OCI-LY1 (cell line): ENCODE measurements at regions not wholly inside any gene's neighbourhood (a gene's known extent, or its start where the extent isn't known, plus 50 kb on each side); places are given as distances from the start of the nearest gene placed in this dataset.

Source experiments
- H2AFZ ChIP-seq: fragments of 200-600 bp; sonication (generic), shearing (Covaris generic); 2 replicates; pipeline ENCODE4 v1.6.0; 2014; ENCODE audit warnings: antibody characterized with exemption, mild to moderate bottlenecking, low read length
- H3F3A ChIP-seq: fragments of 200-600 bp; sonication (generic), shearing (Covaris generic); 2 replicates; pipeline ENCODE4 v1.6.0; 2014; ENCODE audit warnings: mild to moderate bottlenecking, antibody characterized with exemption, low read length, moderate library complexity; ENCODE audit not compliant: insufficient read depth
- H3K27ac ChIP-seq: fragments of 200-600 bp; sonication (generic); 2 replicates; pipeline ENCODE4 v1.5.1; 2014; ENCODE audit warnings: low read length, mixed run types, mild to moderate bottlenecking, low read depth; ENCODE audit not compliant: poor library complexity, severe bottlenecking
- H3K27me3 ChIP-seq: fragments of 200-600 bp; sonication (generic); 2 replicates; pipeline ENCODE4 v1.6.0; 2014; ENCODE audit warnings: antibody characterized with exemption, mild to moderate bottlenecking, low read length, moderate library complexity; ENCODE audit not compliant: insufficient read depth
- H3K36me3 ChIP-seq: fragments of 200-600 bp; sonication (generic); 2 replicates; pipeline ENCODE4 v1.6.1; 2014; ENCODE audit warnings: mild to moderate bottlenecking, antibody characterized with exemption, low read length, moderate library complexity, mixed read lengths; ENCODE audit not compliant: insufficient read depth
- H3K4me1 ChIP-seq: fragments of 200-600 bp; sonication (generic); 2 replicates; pipeline ENCODE4 v1.5.1; 2014; ENCODE audit warnings: mild to moderate bottlenecking, low read length, moderate library complexity; ENCODE audit not compliant: insufficient read depth, severe bottlenecking
- H3K4me2 ChIP-seq: fragments of 200-600 bp; sonication (generic), shearing (Covaris generic); 2 replicates; pipeline ENCODE4 v1.6.1; 2014; ENCODE audit warnings: low read length
- H3K4me3 ChIP-seq: fragments of 200-600 bp; sonication (generic); 2 replicates; pipeline ENCODE4 v1.5.1; 2014; ENCODE audit warnings: low read length, low read depth, mild to moderate bottlenecking, mixed read lengths; ENCODE audit not compliant: poor library complexity, severe bottlenecking
- H3K79me2 ChIP-seq: fragments of 200-600 bp; shearing (Covaris generic); 2 replicates; pipeline ENCODE4 v1.6.1; 2016; ENCODE audit warnings: mixed run types, low read length, mixed read lengths; ENCODE audit not compliant: insufficient read depth
- H3K9ac ChIP-seq: fragments of 200-600 bp; sonication (generic), shearing (Covaris generic); 2 replicates; pipeline ENCODE4 v1.6.1; 2014; ENCODE audit warnings: mild to moderate bottlenecking, low read length, mixed read lengths
- H3K9me2 ChIP-seq: fragments of 200-600 bp; sonication (generic), shearing (Covaris generic); 2 replicates; pipeline ENCODE4 v1.6.1; 2014; ENCODE audit warnings: low read depth, mild to moderate bottlenecking, low read length, mixed read lengths
- H3K9me3 ChIP-seq: fragments of 200-600 bp; shearing (Covaris generic); 2 replicates; pipeline ENCODE4 v1.6.1; 2014; ENCODE audit warnings: low read length, mixed read lengths
- H4K20me1 ChIP-seq: fragments of 200-600 bp; sonication (generic), shearing (Covaris generic); 2 replicates; pipeline ENCODE4 v1.6.0; 2016; ENCODE audit warnings: mild to moderate bottlenecking, low read length; ENCODE audit not compliant: insufficient read depth
- EZH2 ChIP-seq: fragments of 200-600 bp; sonication (generic), shearing (Covaris generic); IDR thresholded peaks from 2 replicates; pipeline ENCODE4 v1.8.0; 2017; ENCODE audit warnings: borderline replicate concordance, mixed run types, mild to moderate bottlenecking, antibody characterized with exemption, low read length, moderate library complexity, mixed read lengths
- TF ChIP-seq, protein P1 (sequence below): fragments of 200-600 bp; sonication (generic), shearing (Covaris generic); IDR thresholded peaks from 2 replicates; pipeline ENCODE4 v1.5.1; 2017; ENCODE audit warnings: mild to moderate bottlenecking, antibody characterized with exemption, low read length, moderate library complexity, mixed read lengths

DNA sequence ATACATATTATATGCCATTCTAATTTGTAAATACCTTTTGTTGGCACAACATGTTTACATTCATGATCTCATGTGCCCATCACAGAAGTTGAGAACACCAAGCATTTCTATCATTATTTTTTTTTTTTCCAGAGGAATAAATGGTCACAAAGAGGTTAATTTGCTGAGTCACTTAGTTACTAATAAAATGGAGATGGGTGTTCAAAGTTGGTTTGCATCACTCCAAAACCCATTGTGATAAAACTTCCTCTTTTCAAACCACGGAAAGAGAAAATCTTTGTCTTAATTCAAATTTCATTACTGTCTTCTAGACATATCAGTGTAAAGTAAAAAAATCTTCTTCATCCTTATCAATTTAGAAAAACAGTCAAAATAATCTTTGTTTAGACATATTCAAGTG, 636.8 kb upstream of the CCDC179 start:
- TF ChIP-seq, protein P1, sequence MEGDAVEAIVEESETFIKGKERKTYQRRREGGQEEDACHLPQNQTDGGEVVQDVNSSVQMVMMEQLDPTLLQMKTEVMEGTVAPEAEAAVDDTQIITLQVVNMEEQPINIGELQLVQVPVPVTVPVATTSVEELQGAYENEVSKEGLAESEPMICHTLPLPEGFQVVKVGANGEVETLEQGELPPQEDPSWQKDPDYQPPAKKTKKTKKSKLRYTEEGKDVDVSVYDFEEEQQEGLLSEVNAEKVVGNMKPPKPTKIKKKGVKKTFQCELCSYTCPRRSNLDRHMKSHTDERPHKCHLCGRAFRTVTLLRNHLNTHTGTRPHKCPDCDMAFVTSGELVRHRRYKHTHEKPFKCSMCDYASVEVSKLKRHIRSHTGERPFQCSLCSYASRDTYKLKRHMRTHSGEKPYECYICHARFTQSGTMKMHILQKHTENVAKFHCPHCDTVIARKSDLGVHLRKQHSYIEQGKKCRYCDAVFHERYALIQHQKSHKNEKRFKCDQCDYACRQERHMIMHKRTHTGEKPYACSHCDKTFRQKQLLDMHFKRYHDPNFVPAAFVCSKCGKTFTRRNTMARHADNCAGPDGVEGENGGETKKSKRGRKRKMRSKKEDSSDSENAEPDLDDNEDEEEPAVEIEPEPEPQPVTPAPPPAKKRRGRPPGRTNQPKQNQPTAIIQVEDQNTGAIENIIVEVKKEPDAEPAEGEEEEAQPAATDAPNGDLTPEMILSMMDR = no peak
- TF ChIP-seq EZH2 = no peak
- Histone ChIP-seq H3K9me2 (no peaks in the 10 kb centered on the region), H3K27ac (no peak overlapping the region), H3K9ac (no peak overlapping the region), H4K20me1 (no peaks in the 10 kb centered on the region), H3F3A (no peaks in the 10 kb centered on the region), H3K79me2 (no peaks in the 10 kb centered on the region), H2AFZ (no peak overlapping the region), H3K27me3 (no peaks in the 10 kb centered on the region), H3K4me1 (no peaks in the 10 kb centered on the region), H3K4me2 (no peak overlapping the region), H3K36me3 (no peaks in the 10 kb centered on the region), H3K9me3 (no peaks in the 10 kb centered on the region), H3K4me3 (no peak overlapping the region)

DNA sequence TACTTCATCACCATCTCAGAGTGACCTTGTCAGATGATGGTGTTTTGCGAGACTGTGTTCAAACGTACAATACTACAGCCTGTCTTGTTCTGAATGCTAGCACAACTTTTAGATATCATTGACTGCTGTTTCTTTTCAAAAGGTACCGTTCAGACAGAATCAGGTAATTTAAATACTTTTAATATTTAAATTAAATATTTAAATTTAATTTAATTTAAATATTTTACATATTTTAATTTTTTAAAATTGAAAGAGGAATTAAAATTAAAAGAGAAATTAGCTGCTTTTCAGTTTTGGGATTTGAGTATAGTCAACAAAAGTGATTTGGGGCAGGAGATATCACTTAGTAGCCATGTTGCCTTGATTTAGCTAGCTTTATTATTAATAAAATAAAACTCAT, 642.1 kb upstream of the CCDC179 start:
- TF ChIP-seq, protein P1 = no peak
- no peak for TF ChIP-seq EZH2
- H2AFZ ChIP-seq = no peak overlapping the region
- H3K4me2 ChIP-seq = no peak overlapping the region

DNA sequence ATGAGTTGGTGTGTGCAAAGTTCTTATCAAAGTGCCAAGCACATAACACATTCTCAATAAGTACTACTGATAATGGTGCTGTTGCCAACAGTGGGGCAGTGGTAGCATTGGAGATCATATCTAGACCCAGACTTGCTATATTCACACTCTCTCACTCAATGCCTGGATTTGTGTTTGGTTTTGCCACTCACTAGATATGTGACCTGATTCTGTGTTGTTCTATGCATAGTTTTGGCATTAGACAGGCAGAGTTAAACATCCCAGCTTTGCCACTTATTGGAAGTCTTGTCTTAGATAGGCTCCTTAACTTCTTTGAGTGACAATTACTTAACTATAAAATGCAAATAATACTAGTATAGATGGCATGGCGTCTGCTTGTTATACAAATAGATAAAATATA, 642.6 kb upstream of the CCDC179 start:
- H3K79me2 ChIP-seq = no peaks in the 10 kb centered on the region
- no peaks in the 10 kb centered on the region for H3K4me1 ChIP-seq
- H3K9me3 ChIP-seq = no peaks in the 10 kb centered on the region
- H3K4me3 ChIP-seq = no peak overlapping the region
- TF ChIP-seq, protein P1 = no peak
- no peak for TF ChIP-seq EZH2
- no peaks in the 10 kb centered on the region for H4K20me1 ChIP-seq
- H2AFZ ChIP-seq = no peak overlapping the region
- H3K36me3 ChIP-seq = no peaks in the 10 kb centered on the region
- no peak overlapping the region for H3K27ac ChIP-seq
- H3K9me2 ChIP-seq = no peaks in the 10 kb centered on the region
- no peak overlapping the region for H3K9ac ChIP-seq
- H3K4me2 ChIP-seq = no peak overlapping the region
- H3K27me3 ChIP-seq = no peaks in the 10 kb centered on the region
- no peaks in the 10 kb centered on the region for H3F3A ChIP-seq

More for the DNA sequence above, 642.1 kb upstream of the CCDC179 start:
- no peaks in the 10 kb centered on the region for H3K27me3 ChIP-seq
- no peak overlapping the region for H3K27ac ChIP-seq
- H3K9ac ChIP-seq = no peak overlapping the region
- no peaks in the 10 kb centered on the region for H3K9me2 ChIP-seq
- no peaks in the 10 kb centered on the region for H4K20me1 ChIP-seq
- H3K4me3 ChIP-seq = no peak overlapping the region
- no peaks in the 10 kb centered on the region for H3K79me2 ChIP-seq
- H3K9me3 ChIP-seq = no peaks in the 10 kb centered on the region
- no peaks in the 10 kb centered on the region for H3K4me1 ChIP-seq
- no peaks in the 10 kb centered on the region for H3F3A ChIP-seq
- H3K36me3 ChIP-seq = no peaks in the 10 kb centered on the region
